ENCODE measurements at regions not wholly inside any gene's neighbourhood (a gene's known extent, or its start where the extent isn't known, plus 50 kb on each side); places are given as distances from the start of the nearest gene placed in this dataset.
A peak's percentile ranks its signal among the peaks of the same experiment; 100 is the strongest.
"Not testable (repeated sequence)": the region's sequence is repeated elsewhere in the genome, so short reads cannot be mapped to it uniquely, and the experiment has no call there.

DNA sequence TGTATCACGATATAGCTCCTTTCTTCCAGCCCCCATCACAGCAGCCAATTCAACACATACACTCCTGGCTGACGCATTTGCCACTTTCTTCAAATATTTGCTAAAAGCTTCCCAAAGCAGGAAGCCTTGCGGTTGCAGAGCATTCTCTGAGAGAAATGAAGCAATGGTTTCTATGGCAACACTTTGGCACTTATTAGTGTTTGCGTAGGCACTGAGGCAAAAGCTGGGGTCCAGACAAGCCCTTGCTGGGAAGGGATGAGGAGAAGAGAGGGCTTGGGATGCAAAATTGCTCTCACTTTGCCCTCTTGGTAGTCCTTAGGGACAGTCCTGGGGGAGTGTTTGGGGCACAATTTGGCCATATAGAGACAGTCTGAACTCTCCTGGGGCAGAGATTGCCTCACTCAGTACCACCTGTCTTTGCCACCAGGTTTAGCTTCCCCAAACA is 55.0 kb upstream of the PAK3 start:
- peak; percentile 87 for DNase-seq

DNA sequence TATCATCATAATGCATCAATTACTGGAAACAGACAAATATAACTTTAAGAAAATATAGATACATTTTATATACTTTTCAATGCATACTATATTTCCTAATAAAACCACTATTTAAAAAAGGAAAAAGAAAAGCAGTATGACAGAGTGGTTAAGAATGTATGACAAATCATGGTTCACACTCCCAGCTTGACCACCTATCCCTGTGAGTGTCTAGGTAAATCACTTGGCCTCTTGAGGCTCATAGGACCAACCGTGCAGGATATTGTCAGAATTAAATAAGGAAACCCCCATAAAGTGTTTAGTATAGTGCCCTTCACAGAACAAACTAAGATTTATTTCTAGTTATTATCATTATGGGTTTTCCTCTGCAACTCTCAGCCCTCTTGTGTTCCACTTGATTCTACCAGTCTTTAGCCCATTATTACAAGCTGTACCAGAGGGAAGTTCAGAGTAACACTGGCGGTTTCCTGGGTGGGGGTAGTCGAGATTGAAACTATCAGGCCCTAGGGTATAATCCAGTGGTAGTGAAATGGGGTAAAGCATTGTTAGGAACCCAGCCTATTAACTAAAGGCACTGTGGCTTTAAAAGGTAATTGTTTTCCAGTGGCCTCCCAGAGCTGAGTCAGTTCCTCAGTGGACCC is 55.5 kb upstream of the PAK3 start:
- peak; percentile 48 for DNase-seq

DNA sequence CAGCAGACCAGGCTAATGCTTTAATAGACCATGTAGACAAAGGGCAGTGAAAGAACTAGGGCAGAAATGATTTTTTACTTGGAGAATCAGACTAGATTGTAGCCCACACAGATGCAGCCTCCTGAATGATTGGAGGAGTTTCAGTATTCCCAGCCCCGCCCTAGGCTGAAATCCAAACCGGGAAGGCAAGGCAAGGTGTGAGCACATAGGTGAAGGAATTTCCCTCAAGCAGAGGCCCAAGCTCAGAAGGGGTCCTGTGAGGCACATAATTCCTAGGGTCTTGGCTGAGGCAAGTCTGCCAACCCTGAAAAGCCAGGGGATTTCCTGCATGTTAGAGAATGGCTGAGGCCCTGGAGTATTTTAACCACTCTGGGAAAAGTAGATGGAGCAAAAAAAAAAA is 56.4 kb upstream of the PAK3 start:
- DNase-seq, result no peak

DNA sequence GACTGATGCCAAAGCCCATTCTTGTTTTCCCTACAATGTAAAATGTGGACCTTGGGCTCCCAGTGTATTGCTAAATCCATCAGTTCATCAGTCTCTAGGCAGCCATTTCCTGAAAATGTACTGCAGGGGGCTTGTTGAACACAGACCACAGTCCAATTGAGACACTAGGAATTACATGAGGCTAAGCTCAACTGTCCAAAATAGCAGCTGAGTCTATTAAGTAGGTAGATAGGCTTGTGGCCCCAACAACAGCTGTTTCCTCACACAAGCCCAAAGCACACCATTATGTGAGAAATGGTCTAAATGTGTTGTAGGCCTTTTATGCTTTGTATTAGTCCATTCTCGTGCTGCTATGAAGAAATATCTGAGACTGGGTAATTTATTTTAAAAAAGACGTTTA is 60.0 kb upstream of the PAK3 start:
- no peak for DNase-seq

DNA sequence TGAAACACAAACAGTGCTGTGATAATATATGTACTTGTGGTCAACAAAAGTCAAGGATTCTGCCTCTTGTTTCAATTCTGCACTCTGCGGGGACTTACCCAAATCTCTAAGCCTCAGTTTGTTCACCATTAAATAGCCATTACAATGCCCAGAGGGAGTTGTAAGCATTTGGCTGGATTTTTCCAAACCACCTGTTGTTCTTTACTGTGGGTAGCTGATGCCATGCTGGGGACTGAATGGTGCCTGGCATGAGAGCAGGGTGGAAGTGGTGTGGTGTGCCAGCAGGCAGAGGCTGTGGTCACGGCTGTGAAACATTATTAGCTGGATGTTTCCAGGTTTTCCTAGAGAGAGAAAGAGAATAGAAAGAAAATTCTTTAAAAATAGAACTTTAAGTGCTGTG is 60.7 kb upstream of the PAK3 start:
- no peak for DNase-seq

DNA sequence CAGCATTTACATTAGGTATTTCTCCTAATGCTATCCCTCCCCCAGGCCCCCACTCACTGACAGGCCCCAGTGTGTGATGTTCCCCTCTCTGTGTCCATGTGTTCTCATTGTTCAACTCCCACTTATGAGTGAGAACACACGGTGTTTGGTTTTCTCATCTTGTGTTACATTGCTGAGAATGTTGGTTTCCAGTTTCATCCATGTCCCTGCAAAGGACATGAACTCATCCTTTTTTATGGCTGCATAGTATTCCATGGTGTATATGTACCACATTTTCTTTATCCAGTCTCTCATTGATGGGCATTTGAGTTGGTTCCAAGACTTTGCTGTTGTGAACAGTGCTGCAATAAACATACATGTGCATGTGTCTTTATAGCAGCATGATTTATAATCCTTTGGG is 73.0 kb upstream of the PAK3 start:
- not testable (repeated sequence) for DNase-seq

DNA sequence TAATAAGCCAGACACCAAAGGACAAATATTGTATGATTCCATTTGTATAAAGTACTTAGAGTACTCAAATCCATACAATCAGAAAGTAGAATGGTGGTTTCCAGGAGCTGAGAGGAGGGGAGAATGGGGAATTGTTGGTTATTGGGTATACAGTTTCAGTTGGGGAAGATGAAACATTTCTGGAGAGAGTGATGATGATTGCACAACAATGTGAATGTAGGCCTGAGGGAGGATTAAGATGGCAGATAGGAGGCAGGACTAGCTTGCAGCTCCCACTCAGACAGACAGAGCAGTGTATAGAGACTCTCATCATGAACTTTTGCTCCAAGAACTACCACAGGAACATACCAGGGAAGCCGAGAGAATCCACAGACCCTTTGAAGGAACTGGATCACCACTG is 75.7 kb upstream of the PAK3 start:
- no peak for DNase-seq

DNA sequence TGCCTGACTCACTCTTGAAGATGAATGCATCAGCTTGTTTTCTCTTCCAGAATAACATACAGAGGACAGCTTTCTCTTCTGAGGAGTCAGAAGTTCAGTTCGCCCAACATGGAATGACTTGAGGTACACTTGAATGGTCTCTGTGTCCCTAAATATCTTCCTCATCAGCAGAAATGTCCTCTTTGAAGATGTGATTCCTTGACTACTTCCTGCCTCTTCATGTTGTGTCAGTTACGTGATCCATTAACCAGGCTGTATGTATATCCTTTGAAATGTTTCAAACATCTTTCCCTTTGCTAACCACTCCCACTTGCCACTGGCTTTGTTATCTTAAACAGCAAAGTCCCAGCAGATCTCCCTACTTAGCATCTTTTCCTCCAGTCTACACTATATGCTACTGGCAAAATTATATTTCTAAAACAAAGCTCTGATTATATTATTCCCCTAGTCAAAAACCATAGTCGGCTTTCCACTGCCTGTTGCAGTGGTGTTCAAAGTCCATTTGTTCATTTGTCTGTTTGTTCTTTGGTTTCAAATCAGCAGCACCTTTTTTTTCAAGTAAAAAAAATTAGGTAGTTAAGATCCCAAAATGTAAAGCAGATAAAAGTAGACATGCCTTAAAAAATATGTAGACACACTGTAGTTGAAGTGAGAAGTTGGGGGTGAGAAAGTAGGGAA is 82.1 kb upstream of the PAK3 start:
- DNase-seq, result no peak

DNA sequence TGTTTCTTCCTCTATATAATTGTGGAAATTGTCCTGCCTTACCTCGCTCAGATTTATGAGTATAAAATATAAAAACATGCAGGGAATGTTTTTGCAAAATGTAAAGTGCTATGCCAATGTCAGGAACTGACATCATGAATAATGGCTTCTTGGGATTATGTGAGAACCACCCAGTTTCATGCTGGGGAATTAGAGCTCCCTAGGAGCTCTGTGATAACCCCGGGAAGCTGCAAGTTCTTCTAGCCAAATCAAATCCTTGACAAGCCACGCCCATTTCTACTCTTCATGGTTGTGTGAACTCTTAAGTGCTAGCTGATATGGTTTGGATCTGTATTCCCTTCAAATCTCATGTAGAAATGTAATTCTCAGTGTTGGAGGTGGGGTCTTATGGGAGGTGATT is 85.9 kb upstream of the PAK3 start:
- no peak for DNase-seq

DNA sequence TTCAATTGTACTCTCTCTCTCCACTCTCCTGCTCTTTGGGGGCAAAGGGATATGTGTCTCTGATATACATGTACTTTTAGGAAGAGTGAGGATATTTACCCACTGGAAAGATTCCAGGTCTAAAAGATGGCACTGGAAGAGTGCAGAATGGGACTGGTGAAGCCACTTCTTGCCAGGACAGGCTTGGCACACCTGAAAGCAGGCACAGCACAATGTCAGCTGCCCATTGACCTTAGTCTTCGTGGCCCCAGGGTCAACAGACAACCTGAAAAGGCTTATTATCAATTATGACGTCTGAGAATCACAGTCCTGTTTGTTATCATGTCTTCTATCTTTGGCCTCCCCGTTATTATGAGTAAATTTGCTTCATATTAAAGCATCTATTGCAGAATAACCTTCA is 86.7 kb upstream of the PAK3 start:
- no peak for DNase-seq

DNA sequence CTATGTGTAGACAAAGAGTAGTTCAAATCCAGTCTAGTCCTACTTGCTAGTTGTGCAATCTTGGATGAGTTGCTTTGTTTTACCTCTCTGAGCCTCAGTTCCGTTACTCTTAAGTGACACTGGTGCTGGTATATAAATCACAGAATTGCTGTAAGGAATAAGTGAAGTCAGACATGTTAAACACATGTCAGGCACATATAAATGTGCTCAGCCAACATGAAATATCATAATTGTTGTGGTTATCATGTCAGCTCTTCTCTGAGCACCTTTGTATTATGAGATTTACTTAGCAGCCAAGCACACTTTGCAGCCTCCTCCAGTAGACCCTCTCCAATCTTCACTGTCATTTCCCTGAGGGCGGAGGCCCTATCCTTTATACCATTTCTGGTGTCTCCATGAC is 87.9 kb upstream of the PAK3 start:
- DNase-seq, result no peak

DNA sequence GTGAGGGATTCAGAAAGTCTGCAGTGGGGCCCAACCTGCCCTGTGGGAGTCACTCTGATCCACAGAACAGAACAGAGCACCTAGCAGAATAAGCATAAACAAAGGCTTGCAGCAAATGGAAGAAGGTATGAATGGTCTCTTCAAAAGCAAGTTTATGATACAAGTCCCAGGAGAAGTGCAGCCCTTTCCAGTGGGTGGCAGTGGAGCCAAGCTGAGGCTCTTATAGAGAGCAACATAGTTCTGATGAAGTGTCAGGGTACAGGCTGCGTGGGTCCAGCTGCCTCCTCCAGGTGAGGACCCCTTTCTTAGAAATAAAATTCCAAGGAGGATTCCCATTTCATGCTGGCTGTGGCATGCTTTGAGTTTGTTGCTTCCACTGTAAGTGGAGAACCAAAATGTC is 88.8 kb upstream of the PAK3 start:
- DNase-seq, result no peak

DNA sequence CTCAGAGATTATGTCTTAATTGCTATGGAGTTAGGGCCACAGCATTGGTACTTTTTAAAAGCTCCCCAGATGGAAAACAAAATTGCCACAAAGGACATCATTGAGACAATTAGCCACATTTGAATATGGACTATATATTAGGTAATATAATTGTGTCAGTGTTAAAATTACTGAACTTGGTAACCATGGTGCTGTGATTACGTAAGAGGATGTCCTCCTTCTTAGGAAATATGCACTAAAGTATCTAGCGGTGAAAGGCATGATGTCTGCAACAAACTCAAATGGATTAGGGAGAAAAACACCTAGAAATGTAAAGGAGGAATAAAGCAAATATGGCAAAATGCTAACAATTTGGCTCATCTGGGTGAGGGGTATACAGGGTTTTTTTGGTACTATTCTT is 89.9 kb upstream of the PAK3 start:
- DNase-seq, result no peak

DNA sequence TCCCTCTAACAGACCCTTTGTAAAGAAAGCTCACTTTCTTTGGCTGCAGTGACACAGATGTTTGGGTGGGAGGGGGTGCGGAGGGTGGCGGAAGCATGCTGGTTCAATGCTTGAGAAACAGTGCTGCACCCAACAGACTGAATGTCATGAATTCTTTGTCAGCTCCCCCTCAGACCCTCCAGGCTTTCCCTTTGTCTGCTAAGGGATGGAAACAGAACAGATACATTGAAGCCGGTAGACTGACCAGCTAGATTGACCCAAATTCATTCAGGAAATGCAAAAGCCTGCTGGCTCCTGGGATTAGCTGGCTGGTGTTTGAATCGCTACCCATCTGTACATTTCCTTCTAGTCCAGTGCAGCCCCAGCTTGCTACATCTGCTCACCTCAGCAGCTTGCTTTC is 90.8 kb upstream of the PAK3 start:
- DNase-seq, result no peak

DNA sequence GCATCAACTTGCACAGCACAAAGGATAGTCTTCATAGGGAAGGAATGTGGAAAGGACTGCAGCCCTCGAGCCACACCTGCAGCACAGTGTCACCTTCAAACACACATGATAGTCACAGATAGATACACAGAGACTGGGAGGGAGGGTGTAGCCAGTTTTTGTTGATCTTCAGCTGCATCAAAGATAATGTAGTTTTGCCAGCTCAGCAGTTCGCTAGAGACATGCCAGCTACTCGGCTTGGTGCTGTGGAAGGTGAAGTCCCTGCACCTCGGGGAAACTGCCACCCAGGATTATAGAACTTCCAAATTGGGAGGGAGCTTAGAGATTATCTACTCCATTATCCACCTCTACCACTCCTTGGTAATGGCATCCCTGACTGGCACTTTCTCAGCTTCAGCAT is 92.9 kb upstream of the PAK3 start:
- DNase-seq, result no peak

DNA sequence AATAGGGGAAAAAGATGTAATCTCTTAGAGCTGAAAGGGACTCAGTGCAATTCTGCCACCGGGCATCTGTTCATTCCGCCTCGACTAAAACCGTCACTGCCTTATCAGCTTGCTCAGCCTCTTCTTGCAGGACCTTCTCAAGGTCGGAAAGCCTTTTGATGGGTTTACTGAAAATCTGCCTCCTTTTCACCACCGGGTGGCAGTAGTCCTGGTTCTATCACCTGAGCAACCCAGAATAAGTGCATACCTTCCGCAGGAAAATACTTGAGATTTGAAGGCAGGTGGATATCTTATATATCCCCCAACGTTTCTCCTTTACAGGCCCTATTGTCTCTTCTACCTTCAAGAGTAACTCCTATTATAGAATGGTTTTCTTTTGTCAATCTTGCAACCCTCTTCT is 103.4 kb upstream of the PAK3 start:
- DNase-seq, result peak; percentile 0

DNA sequence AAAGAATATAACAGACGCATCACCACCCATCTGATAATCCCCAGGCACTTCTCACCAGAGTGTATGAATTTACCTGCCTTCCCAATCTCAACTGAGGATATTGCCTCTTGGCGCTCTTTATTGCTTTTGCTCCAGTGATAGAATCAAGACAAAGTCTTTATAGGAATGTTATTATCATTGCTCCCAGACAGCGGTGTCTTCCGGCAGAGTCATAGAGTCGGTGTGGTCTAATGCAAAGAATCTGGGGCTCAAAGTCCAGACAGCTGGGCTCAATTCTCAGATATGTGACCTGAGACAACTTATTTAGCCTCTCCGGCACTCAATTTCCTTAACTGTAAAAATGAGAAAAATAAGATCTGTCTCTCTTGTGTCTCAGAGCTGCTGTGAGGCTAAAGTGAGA is 106.1 kb upstream of the PAK3 start:
- DNase-seq, result no peak

DNA sequence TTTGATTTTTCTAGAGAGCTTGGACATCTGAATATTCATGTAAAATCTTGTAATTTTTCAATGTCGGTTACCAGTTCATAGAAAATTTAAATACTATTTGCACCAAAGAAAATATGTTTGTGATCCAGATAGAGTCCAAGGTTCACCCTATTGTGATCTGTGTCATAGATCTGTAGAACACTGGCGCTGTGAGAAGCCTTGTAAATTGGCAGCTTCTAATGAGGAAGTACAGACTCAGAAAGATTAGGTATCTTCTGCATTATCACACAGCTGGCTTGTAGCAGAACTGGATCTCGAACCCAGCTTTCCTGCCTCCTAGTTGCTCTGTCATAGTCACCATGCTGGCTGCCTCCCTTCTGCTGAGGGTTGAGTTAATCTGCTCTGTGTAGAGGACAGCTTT is 106.5 kb upstream of the PAK3 start:
- no peak for DNase-seq

DNA sequence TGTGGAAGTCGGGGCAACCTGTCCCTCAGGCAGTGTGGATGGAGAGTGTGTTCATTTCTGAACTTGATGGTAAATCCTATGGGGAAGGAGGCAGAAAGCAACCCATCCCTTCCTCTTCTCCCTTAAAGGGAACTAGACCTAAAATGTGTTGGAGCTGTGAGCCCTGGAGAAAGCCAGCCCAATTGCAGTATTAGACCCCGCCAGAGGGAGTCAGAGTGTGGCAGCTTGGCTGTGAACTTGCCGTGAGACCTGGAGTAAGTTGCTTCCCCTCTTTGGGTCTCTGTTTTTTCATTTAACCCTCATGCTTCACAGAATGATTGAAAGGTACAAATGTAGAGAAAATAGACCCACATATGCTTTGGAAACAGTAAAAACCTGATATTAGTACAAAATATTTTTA is 108.7 kb upstream of the PAK3 start:
- DNase-seq, result no peak

DNA sequence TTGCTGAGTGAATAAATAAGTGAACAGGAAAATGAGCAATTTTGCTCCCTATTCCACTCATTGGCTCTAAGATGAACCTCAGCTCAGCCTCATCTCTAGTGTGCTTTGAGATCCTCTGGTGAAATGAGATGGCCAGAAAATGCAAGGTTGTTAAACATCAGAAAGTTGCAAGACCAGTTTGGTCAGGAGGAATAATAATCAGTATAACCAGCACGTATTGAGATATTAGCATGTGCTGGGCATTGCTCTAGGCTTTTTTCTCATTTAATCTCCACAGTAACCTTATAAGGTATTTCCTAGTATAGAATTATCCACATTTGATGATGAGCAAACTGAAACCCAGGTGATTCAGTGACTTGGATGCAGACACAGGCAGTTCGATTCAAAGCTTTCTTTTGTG is 110.5 kb upstream of the PAK3 start:
- DNase-seq, result no peak

DNA sequence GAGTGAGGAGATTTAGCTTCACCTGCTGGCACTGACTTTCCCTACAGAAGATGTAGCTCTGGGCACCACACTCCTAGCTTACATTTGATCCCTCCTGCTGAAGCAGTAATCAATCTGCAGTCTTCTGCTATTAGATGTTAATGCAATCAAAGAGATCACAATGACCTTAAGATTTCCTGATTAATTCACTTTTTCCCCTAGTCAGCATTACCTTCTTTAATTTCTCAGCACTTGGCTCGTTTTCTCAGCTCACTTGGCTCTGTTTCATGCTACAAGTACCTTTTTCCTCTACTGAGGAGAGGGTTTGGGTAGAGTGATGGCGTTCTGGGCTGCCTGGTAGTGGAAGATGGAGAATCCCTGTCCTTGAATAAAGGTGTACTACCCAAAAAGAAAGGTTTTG is 113.0 kb upstream of the PAK3 start:
- DNase-seq, result no peak

DNA sequence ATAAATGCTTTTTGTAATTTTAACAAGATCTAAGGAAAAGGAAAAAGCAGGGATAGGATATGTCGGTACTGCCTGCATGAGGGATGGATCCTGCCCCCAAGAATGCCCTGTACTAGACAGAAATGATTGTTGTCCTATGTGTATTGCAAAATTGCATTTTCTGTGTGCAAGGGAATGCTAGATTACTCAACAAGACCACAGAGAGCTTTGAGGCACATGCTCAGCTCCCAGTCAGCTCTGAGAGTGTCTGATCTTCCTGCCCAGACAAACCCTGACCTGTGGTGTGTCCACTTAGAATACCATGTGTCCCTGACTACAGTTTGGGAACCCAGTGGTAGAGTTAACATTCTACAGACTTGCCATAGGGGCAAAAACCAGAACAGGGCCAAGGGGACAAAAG is 129.2 kb upstream of the PAK3 start:
- DNase-seq, result no peak

DNA sequence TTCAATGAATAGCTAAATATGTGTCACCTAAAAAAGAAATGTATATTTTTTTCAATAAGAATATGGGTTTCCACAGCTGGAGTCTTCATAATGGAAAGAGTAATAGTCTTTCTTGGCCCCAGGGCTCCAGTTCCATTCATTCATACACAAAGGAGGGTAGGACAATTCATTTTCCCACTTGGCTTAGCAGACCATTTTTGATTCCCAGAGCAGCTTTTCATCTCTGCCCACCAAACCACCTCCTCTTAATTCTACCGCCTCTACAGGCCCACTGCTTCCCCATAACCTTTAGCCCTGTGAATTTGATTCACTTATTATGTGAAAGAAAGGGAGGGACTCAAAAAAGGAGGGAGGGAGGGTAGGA is 129.9 kb upstream of the PAK3 start:
- DNase-seq, result no peak

DNA sequence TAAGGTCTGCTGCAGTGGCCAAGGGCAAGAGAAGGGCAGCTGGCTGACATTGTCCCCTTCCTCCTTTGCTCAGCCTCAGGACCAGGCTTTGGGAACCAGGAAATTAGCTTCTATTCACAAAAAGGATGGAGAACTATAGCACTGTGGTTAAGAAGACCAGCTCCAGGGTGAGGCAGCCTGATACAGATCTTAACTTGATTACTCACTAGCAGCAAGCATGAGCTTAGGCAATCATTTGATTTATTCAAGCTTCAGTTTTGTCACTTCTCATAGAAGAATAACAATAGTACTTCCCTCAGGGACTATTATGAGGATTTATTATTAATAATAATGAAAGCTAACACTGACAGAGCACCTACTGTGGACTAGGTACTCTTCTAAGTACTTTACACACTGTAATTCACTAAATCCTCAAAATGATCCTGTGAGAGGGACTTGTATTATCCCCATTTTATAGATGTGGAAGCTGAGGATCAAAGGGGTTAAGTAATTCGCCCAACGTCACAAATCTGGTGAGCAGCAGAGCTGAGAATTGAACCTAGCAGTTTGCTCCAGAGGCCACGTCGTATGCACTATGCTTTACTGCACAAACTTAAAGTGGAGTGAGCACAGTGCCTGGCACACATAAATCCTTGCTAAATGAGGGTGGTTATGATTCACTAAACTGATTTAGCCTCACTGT is 130.4 kb upstream of the PAK3 start:
- DNase-seq, result no peak
